Endothelial cell of umbilical vein (primary cell): ENCODE measurements at regions not wholly inside any gene's neighbourhood (a gene's known extent, or its start where the extent isn't known, plus 50 kb on each side); places are given as distances from the start of the nearest gene placed in this dataset.

Experiments used
- BruUV-seq: library from RNA; stranded (reverse); fragments of 400-500 nt; replicated peaks from 2 replicates; lab custom pipeline; 2021; lab: Mats Ljungman, UMichigan
- CTCF ChIA-PET: fragments of 300-600, 350-600 bp; sonication (Branson Sonifier 250); formaldehyde crosslinking; loops from one replicate; lab custom pipeline; 2021; ENCODE audit warnings: antibody characterized with exemption, inconsistent platforms; lab: Charles Lee
- POLR2A ChIA-PET: fragments of 300-600, 350-600 bp; sonication (Branson Sonifier 250); formaldehyde crosslinking; loops from one replicate; lab custom pipeline; 2021; ENCODE audit warnings: antibody characterized with exemption, inconsistent platforms; lab: Charles Lee
- DNase-seq: peaks from one replicate; pipeline ENCODE4 v3.0.0-alpha.2; 2011; ENCODE audit warnings: low read depth, low spot score
- FAIRE-seq: peaks from 2 replicates; lab custom pipeline; 2011; peaks lifted over from hg19 to GRCh38; lab: Jason Lieb, UNC
- H2AFZ ChIP-seq: 2 replicates; pipeline ENCODE4 v1.6.0; 2012; ENCODE audit warnings: low read depth, low read length, control low read depth, inconsistent platforms
- H3K27ac ChIP-seq: 2 replicates; pipeline ENCODE4 v1.5.1; 2011; ENCODE audit warnings: low read depth, mild to moderate bottlenecking, control low read depth, low read length, moderate library complexity; ENCODE audit not compliant: insufficient read depth
- H3K27me3 ChIP-seq, 2 experiments: 2 replicates each; pipeline versions ENCODE4 v1.6.0 to v1.6.1; 2011; ENCODE audit warnings: low read length in 2 of 2, mixed read lengths in 1 of 2; ENCODE audit not compliant: control insufficient read depth in 2 of 2, insufficient read depth in 2 of 2
- H3K36me3 ChIP-seq, 2 experiments: 2 replicates in 1 of 2; 3 replicates in 1 of 2; pipeline ENCODE4 v1.5.1; 2011; ENCODE audit warnings: low read length in 2 of 2, mild to moderate bottlenecking in 1 of 2, moderate library complexity in 1 of 2; ENCODE audit not compliant: control insufficient read depth in 2 of 2, insufficient read depth in 2 of 2; ENCODE audit errors: extremely low read depth in 1 of 2
- H3K4me1 ChIP-seq: 3 replicates; pipeline ENCODE4 v1.5.1; 2011; ENCODE audit warnings: mild to moderate bottlenecking, low read length; ENCODE audit not compliant: control insufficient read depth, insufficient read depth; ENCODE audit errors: extremely low read depth
- H3K4me2 ChIP-seq: 2 replicates; pipeline ENCODE4 v1.6.1; 2011; ENCODE audit warnings: low read length, control low read depth, mixed read lengths; ENCODE audit not compliant: insufficient read depth
- H3K4me3 ChIP-seq, 3 experiments: fragments of 200-600 bp in 1 of 3; sonication (generic), shearing (Covaris generic) in 1 of 3; replicated peaks in 1 of 3; 2 replicates each; pipeline ENCODE4 v1.5.1; 2011 to 2016; ENCODE audit warnings: control low read depth in 3 of 3, low read length in 3 of 3, mild to moderate bottlenecking in 2 of 3, inconsistent platforms in 1 of 3, low read depth in 1 of 3, moderate library complexity in 1 of 3; ENCODE audit not compliant: insufficient read depth in 1 of 3
- H3K79me2 ChIP-seq: 2 replicates; pipeline ENCODE4 v1.6.0; 2012; ENCODE audit warnings: low read length, inconsistent platforms; ENCODE audit not compliant: control insufficient read depth, insufficient read depth
- H3K9ac ChIP-seq: replicated peaks from 2 replicates; pipeline ENCODE3; 2011; ENCODE audit warnings: low read length, control low read depth; ENCODE audit not compliant: insufficient read depth; ENCODE audit errors: extremely low read depth
- H3K9me1 ChIP-seq: replicated peaks from 3 replicates; pipeline ENCODE4 v1.6.0; 2011; ENCODE audit warnings: mild to moderate bottlenecking, low read length; ENCODE audit not compliant: control insufficient read depth, insufficient read depth; ENCODE audit errors: extremely low read depth
- H3K9me3 ChIP-seq: replicated peaks from 2 replicates; pipeline ENCODE4 v1.5.1; 2012; ENCODE audit warnings: low read length, inconsistent platforms; ENCODE audit not compliant: control insufficient read depth, insufficient read depth
- H4K20me1 ChIP-seq: replicated peaks from 2 replicates; pipeline ENCODE3; 2011; ENCODE audit warnings: mild to moderate bottlenecking, low read length; ENCODE audit not compliant: control insufficient read depth, insufficient read depth; ENCODE audit errors: extremely low read depth
- EZH2 ChIP-seq: IDR thresholded peaks from 2 replicates; pipeline ENCODE4 v1.6.1; 2012; ENCODE audit warnings: borderline replicate concordance, low read depth, mild to moderate bottlenecking, moderate library complexity, low read length, inconsistent platforms; ENCODE audit not compliant: severe bottlenecking
- FOS ChIP-seq: IDR thresholded peaks from 2 replicates; pipeline ENCODE4 v1.6.1; 2011; ENCODE audit warnings: mild to moderate bottlenecking, low read length, moderate library complexity, borderline replicate concordance; ENCODE audit not compliant: insufficient read depth
- GATA2 ChIP-seq: IDR thresholded peaks from 2 replicates; pipeline ENCODE4 v1.7.0; 2011; ENCODE audit warnings: low read depth, mild to moderate bottlenecking, moderate library complexity, mixed read lengths, low read length; ENCODE audit not compliant: insufficient read length, insufficient read depth
- JUN ChIP-seq: IDR thresholded peaks from 2 replicates; pipeline ENCODE4 v1.6.1; 2011; ENCODE audit warnings: borderline replicate concordance, low read depth; ENCODE audit not compliant: insufficient read length, insufficient read depth
- MYC ChIP-seq: IDR thresholded peaks from one replicate; pipeline ENCODE4 v1.6.1; 2011; ENCODE audit warnings: mild to moderate bottlenecking, low read depth, low read length
- POLR2A ChIP-seq: IDR thresholded peaks from 2 replicates; pipeline ENCODE4 v1.6.1; 2012; ENCODE audit warnings: low read depth, mild to moderate bottlenecking, control low read depth, low read length
- POLR2AphosphoS5 ChIP-seq: IDR thresholded peaks from 2 replicates; pipeline ENCODE4 v1.6.1; 2012; ENCODE audit warnings: low read depth, mild to moderate bottlenecking, control low read depth, low read length, moderate library complexity; ENCODE audit not compliant: insufficient read depth
- dilution Hi-C: fragments of 300-500 bp; cut with MboI; formaldehyde crosslinking; loops from one replicate; pipeline ENCODE4 v1.15.0; 2019; ENCODE audit warnings: low sequenced_read_pairs; ENCODE audit not compliant: extremely low pct_ligation_motif_present
- intact Hi-C: fragments of 100-400 bp; cut with micrococcal nuclease; formaldehyde crosslinking; loops from one replicate; pipeline ENCODE4 v1.10.0; 2022
- TF ChIP-seq, protein P1 (sequence below), 2 donors: IDR thresholded peaks; 1 replicate in 1 of 2; 2 replicates in 1 of 2; pipeline ENCODE4 v1.5.1; 2011; ENCODE audit warnings: low read length in 2 of 2, mild to moderate bottlenecking in 2 of 2, moderate library complexity in 2 of 2, control low read depth in 1 of 2, inconsistent platforms in 1 of 2, low read depth in 1 of 2; ENCODE audit not compliant: insufficient read depth in 1 of 2; ENCODE audit errors: extremely low read depth in 1 of 2
- TF ChIP-seq, protein P2 (sequence below): IDR thresholded peaks from 2 replicates; pipeline ENCODE4 v1.6.1; 2011; ENCODE audit not compliant: insufficient read depth, insufficient read length

- TF ChIP-seq POLR2A = no peak
- TF ChIP-seq EZH2 = no peak
- TF ChIP-seq, protein P1, sequence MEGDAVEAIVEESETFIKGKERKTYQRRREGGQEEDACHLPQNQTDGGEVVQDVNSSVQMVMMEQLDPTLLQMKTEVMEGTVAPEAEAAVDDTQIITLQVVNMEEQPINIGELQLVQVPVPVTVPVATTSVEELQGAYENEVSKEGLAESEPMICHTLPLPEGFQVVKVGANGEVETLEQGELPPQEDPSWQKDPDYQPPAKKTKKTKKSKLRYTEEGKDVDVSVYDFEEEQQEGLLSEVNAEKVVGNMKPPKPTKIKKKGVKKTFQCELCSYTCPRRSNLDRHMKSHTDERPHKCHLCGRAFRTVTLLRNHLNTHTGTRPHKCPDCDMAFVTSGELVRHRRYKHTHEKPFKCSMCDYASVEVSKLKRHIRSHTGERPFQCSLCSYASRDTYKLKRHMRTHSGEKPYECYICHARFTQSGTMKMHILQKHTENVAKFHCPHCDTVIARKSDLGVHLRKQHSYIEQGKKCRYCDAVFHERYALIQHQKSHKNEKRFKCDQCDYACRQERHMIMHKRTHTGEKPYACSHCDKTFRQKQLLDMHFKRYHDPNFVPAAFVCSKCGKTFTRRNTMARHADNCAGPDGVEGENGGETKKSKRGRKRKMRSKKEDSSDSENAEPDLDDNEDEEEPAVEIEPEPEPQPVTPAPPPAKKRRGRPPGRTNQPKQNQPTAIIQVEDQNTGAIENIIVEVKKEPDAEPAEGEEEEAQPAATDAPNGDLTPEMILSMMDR (IDR thresholded peaks at IDR 0.05; ENCODE audit: extremely low read depth in 1 of 2, insufficient read depth in 1 of 2, low read depth in 1 of 2, low read length in 2 of 2) = no peak
- TF ChIP-seq FOS = no peak
- no peak for TF ChIP-seq JUN
- TF ChIP-seq GATA2 = no peak
- no peak for TF ChIP-seq POLR2AphosphoS5
- TF ChIP-seq MYC = no peak
- TF ChIP-seq, protein P2, sequence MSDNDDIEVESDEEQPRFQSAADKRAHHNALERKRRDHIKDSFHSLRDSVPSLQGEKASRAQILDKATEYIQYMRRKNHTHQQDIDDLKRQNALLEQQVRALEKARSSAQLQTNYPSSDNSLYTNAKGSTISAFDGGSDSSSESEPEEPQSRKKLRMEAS = no peak
- no peaks in the 10 kb centered on the region for H3K79me2 ChIP-seq
- no peaks in the 10 kb centered on the region for H3K9me3 ChIP-seq
- no peaks in the 10 kb centered on the region for H3K9me1 ChIP-seq
- POLR2A ChIA-PET = no interaction called here
- H3K9ac ChIP-seq = no peak overlapping the region
- H3K4me1 ChIP-seq = no peaks in the 10 kb centered on the region
- CTCF ChIA-PET = interaction anchor here (0.7 to 3.8 kb wide), 5 partner anchors 9 to 423 kb away, joined by 3 to 21 read pairs (median 3); no protein-coding TSS in a partner anchor
- FAIRE-seq = no peak
- no peaks in the 10 kb centered on the region for H3K27me3 ChIP-seq
- no peaks in the 10 kb centered on the region for H4K20me1 ChIP-seq
- DNase-seq = no peak
- dilution Hi-C loops (no loop called here), intact Hi-C loops (loop anchor here (10.0 kb wide), 2 partner anchors 331 to 871 kb away; no protein-coding TSS in a partner anchor)
- H3K4me3 ChIP-seq = no peak overlapping the region
- H3K4me2 ChIP-seq = no peak overlapping the region
- no TSS peak for BruUV-seq
- H3K36me3 ChIP-seq = no peaks in the 10 kb centered on the region
- no peak overlapping the region for H3K27ac ChIP-seq
- no peak overlapping the region for H2AFZ ChIP-seq
Measured at GRCh38 chr1:187053876-187054275, 225.1 kb downstream of the PLA2G4A start.
